Neural cell (in vitro differentiated cells): ENCODE measurements at regions not wholly inside any gene's neighbourhood (a gene's known extent, or its start where the extent isn't known, plus 50 kb on each side); places are given as distances from the start of the nearest gene placed in this dataset.

ENCODE experiments used
- H2AFZ ChIP-seq: fragments of 200-600, 300-800 bp; sonication (generic), shearing (Covaris generic); 2 replicates; pipeline ENCODE4 v1.6.0; 2014; ENCODE audit warnings: low read depth, mild to moderate bottlenecking, antibody characterized with exemption, low read length, moderate library complexity
- H3F3A ChIP-seq: fragments of 200-600 bp; shearing (Covaris generic); 2 replicates; pipeline ENCODE4 v1.6.1; 2016; ENCODE audit warnings: mild to moderate bottlenecking, moderate library complexity, mixed read lengths, antibody characterized with exemption, low read length; ENCODE audit not compliant: insufficient read depth, poor library complexity, severe bottlenecking
- H3K27ac ChIP-seq: fragments of 200-600, 300-800 bp; sonication (generic), shearing (Covaris generic); 2 replicates; pipeline ENCODE4 v1.5.1; 2014; ENCODE audit warnings: mild to moderate bottlenecking, low read length, moderate library complexity
- H3K27me3 ChIP-seq: fragments of 300-800, 200-600 bp; sonication (generic), shearing (Covaris generic); 2 replicates; pipeline ENCODE4 v1.6.0; 2014; ENCODE audit warnings: mild to moderate bottlenecking, low read depth, low read length, moderate library complexity; ENCODE audit not compliant: insufficient read depth
- H3K36me3 ChIP-seq: fragments of 300-800, 200-600 bp; sonication (generic), shearing (Covaris generic); 2 replicates; pipeline ENCODE4 v1.5.1; 2014; ENCODE audit warnings: mild to moderate bottlenecking, antibody characterized with exemption, low read length, moderate library complexity; ENCODE audit not compliant: insufficient read depth
- H3K4me2 ChIP-seq: fragments of 300-800, 200-600 bp; sonication (generic), shearing (Covaris generic); 2 replicates; pipeline ENCODE4 v1.6.0; 2014; ENCODE audit warnings: mild to moderate bottlenecking, low read length
- H3K4me3 ChIP-seq: fragments of 300-800, 200-600 bp; sonication (generic), shearing (Covaris generic); 2 replicates; pipeline ENCODE4 v1.5.1; 2014; ENCODE audit warnings: mild to moderate bottlenecking, low read length, moderate library complexity
- H3K79me2 ChIP-seq: fragments of 200-600 bp; shearing (Covaris generic); replicated peaks from 2 replicates; pipeline ENCODE4 v1.6.0; 2014; ENCODE audit warnings: mild to moderate bottlenecking, low read length, moderate library complexity; ENCODE audit not compliant: insufficient read depth
- H3K9ac ChIP-seq: fragments of 300-800, 200-600 bp; sonication (generic), shearing (Covaris generic); 2 replicates; pipeline ENCODE4 v1.6.1; 2016; ENCODE audit warnings: mild to moderate bottlenecking, low read length, mixed read lengths
- H3K9me2 ChIP-seq: fragments of 200-600 bp; shearing (Covaris generic); 2 replicates; pipeline ENCODE4 v1.6.1; 2016; ENCODE audit warnings: mild to moderate bottlenecking, low read length, mixed read lengths; ENCODE audit not compliant: insufficient read depth
- H3K9me3 ChIP-seq: fragments of 200-600, 300-800 bp; sonication (generic), shearing (Covaris generic); 2 replicates; pipeline ENCODE4 v1.6.1; 2016; ENCODE audit warnings: mild to moderate bottlenecking, mixed run types, low read length, moderate library complexity, mixed read lengths
- H4K20me1 ChIP-seq: fragments of 200-600 bp; shearing (Covaris generic); 2 replicates; pipeline ENCODE4 v1.6.1; 2016; ENCODE audit warnings: mild to moderate bottlenecking, mixed run types; ENCODE audit not compliant: insufficient read depth
- CTCF ChIP-seq: fragments of 450-650 bp; IDR thresholded peaks from 2 replicates; pipeline ENCODE4 v1.5.1; 2014; ENCODE audit warnings: antibody characterized with exemption, mild to moderate bottlenecking, moderate library complexity; ENCODE audit not compliant: poor library complexity, severe bottlenecking
- EP300 ChIP-seq: fragments of 450-650 bp; conservative IDR thresholded peaks from 2 replicates; pipeline ENCODE4 v1.6.1; 2014; ENCODE audit warnings: antibody characterized with exemption, mild to moderate bottlenecking, moderate library complexity; ENCODE audit not compliant: poor library complexity, severe bottlenecking
- EZH2 ChIP-seq: fragments of 200-600, 300-800 bp; shearing (Covaris generic), sonication (generic); IDR thresholded peaks from 2 replicates; pipeline ENCODE4 v1.6.1; 2014; ENCODE audit warnings: antibody characterized with exemption, low read length, borderline replicate concordance, mild to moderate bottlenecking; ENCODE audit not compliant: insufficient read depth, poor library complexity, severe bottlenecking
- MXI1 ChIP-seq: fragments of 450-650 bp; conservative IDR thresholded peaks from 2 replicates; pipeline ENCODE4 v1.6.1; 2014; ENCODE audit warnings: antibody characterized with exemption, mild to moderate bottlenecking; ENCODE audit not compliant: poor library complexity, severe bottlenecking
- POLR2AphosphoS5 ChIP-seq: IDR thresholded peaks from 2 replicates; pipeline ENCODE4 v1.6.1; 2012
- RAD21 ChIP-seq: fragments of 450-650 bp; conservative IDR thresholded peaks from 2 replicates; pipeline ENCODE4 v1.6.1; 2014; ENCODE audit warnings: antibody characterized with exemption, mild to moderate bottlenecking, moderate library complexity
- REST ChIP-seq: IDR thresholded peaks from 2 replicates; pipeline ENCODE4 v1.6.1; 2012; ENCODE audit warnings: borderline replicate concordance
- SMC3 ChIP-seq: fragments of 450-650 bp; conservative IDR thresholded peaks from 2 replicates; pipeline ENCODE4 v1.6.1; 2014; ENCODE audit warnings: antibody characterized with exemption, mild to moderate bottlenecking, moderate library complexity; ENCODE audit not compliant: poor library complexity
- TAF1 ChIP-seq: IDR thresholded peaks from 2 replicates; pipeline ENCODE4 v1.6.1; 2012; ENCODE audit warnings: low read depth

GRCh38 chr4:18134111-18134510 lies 112.6 kb upstream of the LCORL start:
- no peaks in the 10 kb centered on the region for H3K9me2 ChIP-seq
- no peaks in the 10 kb centered on the region for H3K9me3 ChIP-seq
- H3K79me2 ChIP-seq: no peaks in the 10 kb centered on the region
- no peak for TF ChIP-seq SMC3
- H3F3A ChIP-seq: no peaks in the 10 kb centered on the region
- H4K20me1 ChIP-seq: no peaks in the 10 kb centered on the region
- no peaks in the 10 kb centered on the region for H3K27me3 ChIP-seq
- H2AFZ ChIP-seq: no peak overlapping the region
- no peak overlapping the region for H3K4me2 ChIP-seq
- H3K9ac ChIP-seq: no peak overlapping the region
- H3K36me3 ChIP-seq: no peaks in the 10 kb centered on the region
- no peak overlapping the region for H3K4me3 ChIP-seq
- no peak overlapping the region for H3K27ac ChIP-seq

GRCh38 chr4:18130256-18130655 lies 108.7 kb upstream of the LCORL start:
- Histone ChIP-seq H3K9ac (no peak overlapping the region), H3K4me3 (no peak overlapping the region), H3K9me3 (no peaks in the 10 kb centered on the region), H4K20me1 (no peaks in the 10 kb centered on the region), H3K4me2 (no peak overlapping the region), H3K36me3 (no peaks in the 10 kb centered on the region), H2AFZ (no peak overlapping the region), H3F3A (no peaks in the 10 kb centered on the region), H3K79me2 (no peaks in the 10 kb centered on the region), H3K27me3 (no peaks in the 10 kb centered on the region), H3K27ac (no peak overlapping the region), H3K9me2 (no peaks in the 10 kb centered on the region)
- TF ChIP-seq CTCF: no peak
- TF ChIP-seq POLR2AphosphoS5: no peak
- no peak for TF ChIP-seq EZH2
- TF ChIP-seq REST: no peak
- no peak for TF ChIP-seq SMC3
- no peak for TF ChIP-seq RAD21

GRCh38 chr4:18128241-18128640 lies 106.7 kb upstream of the LCORL start:
- Histone ChIP-seq H3K36me3 (no peaks in the 10 kb centered on the region), H3K79me2 (no peaks in the 10 kb centered on the region), H3K4me3 (no peak overlapping the region), H3K9me3 (no peaks in the 10 kb centered on the region), H3K27me3 (no peaks in the 10 kb centered on the region), H3K27ac (no peak overlapping the region), H3K4me2 (no peak overlapping the region), H2AFZ (no peak overlapping the region), H3K9ac (no peak overlapping the region), H3K9me2 (no peaks in the 10 kb centered on the region), H4K20me1 (no peaks in the 10 kb centered on the region), H3F3A (no peaks in the 10 kb centered on the region)
- TF ChIP-seq RAD21 (no peak), MXI1 (no peak), SMC3 (no peak), TAF1 (no peak), CTCF (no peak), POLR2AphosphoS5 (no peak), EZH2 (no peak), REST (no peak), EP300 (no peak)
